ENCODE measurements at regions not wholly inside any gene's neighbourhood (a gene's known extent, or its start where the extent isn't known, plus 50 kb on each side); places are given as distances from the start of the nearest gene placed in this dataset.

GRCh38 chr20:24378661-24379483 is 90.6 kb upstream of the SYNDIG1 start:
- no peak for DNase-seq (ENCODE audit: extremely low read depth in 1 of 2, low read depth in 1 of 2)

GRCh38 chr20:24376311-24377099 is 92.9 kb upstream of the SYNDIG1 start:
- no peak for DNase-seq (ENCODE audit: extremely low read depth in 1 of 2, low read depth in 1 of 2)

GRCh38 chr20:24373372-24373771 is 96.1 kb upstream of the SYNDIG1 start:
- no peak for DNase-seq (ENCODE audit: extremely low read depth in 1 of 2, low read depth in 1 of 2)

GRCh38 chr20:24370911-24371695 is 98.3 kb upstream of the SYNDIG1 start:
- DNase-seq (ENCODE audit: extremely low read depth in 1 of 2, low read depth in 1 of 2), result no peak

- DNase-seq (ENCODE audit: extremely low read depth in 1 of 2, low read depth in 1 of 2), result no peak
Observed at GRCh38 chr20:24370249-24370648, 99.2 kb upstream of the SYNDIG1 start.

- DNase-seq (ENCODE audit: extremely low read depth in 1 of 2, low read depth in 1 of 2), result no peak
Observed at GRCh38 chr20:24368253-24368652, 101.2 kb upstream of the SYNDIG1 start.

GRCh38 chr20:24366336-24367004 is 103.0 kb upstream of the SYNDIG1 start:
- DNase-seq (ENCODE audit: extremely low read depth in 1 of 2, low read depth in 1 of 2), result no peak

- DNase-seq (ENCODE audit: extremely low read depth in 1 of 2, low read depth in 1 of 2), result no peak
Observed at GRCh38 chr20:24365670-24366069, 103.8 kb upstream of the SYNDIG1 start.

- no peak for DNase-seq (ENCODE audit: extremely low read depth in 1 of 2, low read depth in 1 of 2)
Observed at GRCh38 chr20:24364482-24364881, 104.9 kb upstream of the SYNDIG1 start.

- no peak for DNase-seq (ENCODE audit: extremely low read depth in 1 of 2, low read depth in 1 of 2)
Observed at GRCh38 chr20:24363031-24363430, 106.4 kb upstream of the SYNDIG1 start.

- no peak for DNase-seq (ENCODE audit: extremely low read depth in 1 of 2, low read depth in 1 of 2)
Observed at GRCh38 chr20:24362080-24362479, 107.3 kb upstream of the SYNDIG1 start.

- no peak for DNase-seq (ENCODE audit: extremely low read depth in 1 of 2, low read depth in 1 of 2)
Observed at GRCh38 chr20:24361541-24361940, 107.9 kb upstream of the SYNDIG1 start.

- DNase-seq (ENCODE audit: extremely low read depth in 1 of 2, low read depth in 1 of 2), result no peak
Observed at GRCh38 chr20:24360531-24360930, 108.9 kb upstream of the SYNDIG1 start.

GRCh38 chr20:24359321-24360027 is 110.0 kb upstream of the SYNDIG1 start:
- no peak for DNase-seq (ENCODE audit: extremely low read depth in 1 of 2, low read depth in 1 of 2)

- no peak for DNase-seq (ENCODE audit: extremely low read depth in 1 of 2, low read depth in 1 of 2)
Observed at GRCh38 chr20:24357931-24358330, 111.5 kb upstream of the SYNDIG1 start.

GRCh38 chr20:24357177-24357576 is 112.3 kb upstream of the SYNDIG1 start:
- no peak for DNase-seq (ENCODE audit: extremely low read depth in 1 of 2, low read depth in 1 of 2)

GRCh38 chr20:24353135-24353690 is 116.2 kb upstream of the SYNDIG1 start:
- no peak for DNase-seq (ENCODE audit: extremely low read depth in 1 of 2, low read depth in 1 of 2)

GRCh38 chr20:24350923-24351368 is 118.5 kb upstream of the SYNDIG1 start:
- DNase-seq (ENCODE audit: extremely low read depth in 1 of 2, low read depth in 1 of 2), result no peak

- DNase-seq (ENCODE audit: extremely low read depth in 1 of 2, low read depth in 1 of 2), result no peak
Observed at GRCh38 chr20:24341781-24342180, 127.6 kb upstream of the SYNDIG1 start.

GRCh38 chr20:24340933-24341332 is 128.5 kb upstream of the SYNDIG1 start:
- no peak for DNase-seq (ENCODE audit: extremely low read depth in 1 of 2, low read depth in 1 of 2)

All from activated CD8-positive, alpha-beta memory T cell treated with anti-CD3 and anti-CD28 coated beads for 1 hour (primary cell).